Osteocyte (in vitro differentiated cells): ENCODE measurements at regions not wholly inside any gene's neighbourhood (a gene's known extent, or its start where the extent isn't known, plus 50 kb on each side); places are given as distances from the start of the nearest gene placed in this dataset.

ENCODE experiments used
- DNase-seq: peaks from one replicate; pipeline ENCODE4 v3.0.0; 2021; ENCODE audit warnings: mixed read lengths; ENCODE audit not compliant: unreplicated experiment; ENCODE audit errors: extremely low spot score
- H3K27ac Mint-ChIP-seq: one replicate; pipeline ENCODE4 v1.8.0; 2021; ENCODE audit warnings: mild to moderate bottlenecking, mixed read lengths; ENCODE audit not compliant: unreplicated experiment
- H3K27me3 Mint-ChIP-seq: one replicate; pipeline ENCODE4 v1.8.0; 2021; ENCODE audit warnings: mixed read lengths; ENCODE audit not compliant: unreplicated experiment
- H3K36me3 Mint-ChIP-seq: one replicate; pipeline ENCODE4 v1.8.0; 2021; ENCODE audit warnings: mixed read lengths; ENCODE audit not compliant: unreplicated experiment
- H3K4me1 Mint-ChIP-seq: one replicate; pipeline ENCODE4 v1.8.0; 2021; ENCODE audit warnings: mixed read lengths; ENCODE audit not compliant: unreplicated experiment
- H3K4me3 Mint-ChIP-seq: one replicate; pipeline ENCODE4 v1.8.0; 2021; ENCODE audit warnings: mild to moderate bottlenecking, moderate library complexity, mixed read lengths; ENCODE audit not compliant: unreplicated experiment
- H3K9me3 Mint-ChIP-seq: one replicate; pipeline ENCODE4 v1.8.0; 2021; ENCODE audit warnings: mixed read lengths; ENCODE audit not compliant: unreplicated experiment
- CTCF ChIP-seq: fragments of 200-600 bp; sonication (generic); IDR thresholded peaks from 2 replicates; pipeline ENCODE4 v1.5.0; 2021; ENCODE audit warnings: antibody characterized with exemption, mild to moderate bottlenecking, moderate library complexity

DNA sequence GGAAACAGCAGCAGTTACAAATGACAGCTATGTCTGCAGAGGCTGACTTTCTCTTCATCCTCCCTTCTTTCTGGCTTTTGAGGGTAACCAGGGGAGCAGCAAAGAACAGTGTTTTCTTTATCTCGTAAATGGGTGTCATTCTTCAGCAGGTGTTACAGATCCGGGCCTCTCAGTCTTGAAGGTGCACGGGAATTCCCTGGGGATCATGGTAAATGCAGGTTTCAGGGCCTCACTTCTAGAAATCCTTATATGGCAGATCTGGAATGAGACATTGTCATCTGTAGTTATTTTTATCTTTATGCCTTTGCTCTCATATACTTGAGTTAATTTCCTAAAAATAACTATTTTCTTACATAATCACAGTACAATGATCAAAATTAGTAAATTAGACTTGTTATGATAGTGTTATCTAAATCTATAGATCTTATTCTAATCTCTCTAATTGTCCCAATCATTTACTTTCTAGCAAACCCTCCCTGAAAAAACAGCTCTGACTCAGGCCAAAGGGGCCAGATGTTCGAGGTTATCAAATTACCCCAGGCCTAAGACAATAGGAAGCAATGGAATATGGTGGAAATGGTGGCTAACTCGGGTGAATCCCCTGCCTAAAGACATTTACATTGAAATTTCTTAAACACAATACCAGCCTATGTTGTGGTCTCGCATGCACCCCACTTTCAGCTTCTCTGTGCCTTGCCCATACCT lies 145.0 kb downstream of the CAND1 start:
- Mint-ChIP-seq H3K36me3 (no peaks in the 10 kb centered on the region), H3K27me3 (no peaks in the 10 kb centered on the region), H3K27ac (no peak overlapping the region), H3K4me3 (no peak overlapping the region), H3K4me1 (peaks cover 3% of the 10 kb centered on the region), H3K9me3 (no peaks in the 10 kb centered on the region)
- DNase-seq, result no peak
- no peak for TF ChIP-seq CTCF

DNA sequence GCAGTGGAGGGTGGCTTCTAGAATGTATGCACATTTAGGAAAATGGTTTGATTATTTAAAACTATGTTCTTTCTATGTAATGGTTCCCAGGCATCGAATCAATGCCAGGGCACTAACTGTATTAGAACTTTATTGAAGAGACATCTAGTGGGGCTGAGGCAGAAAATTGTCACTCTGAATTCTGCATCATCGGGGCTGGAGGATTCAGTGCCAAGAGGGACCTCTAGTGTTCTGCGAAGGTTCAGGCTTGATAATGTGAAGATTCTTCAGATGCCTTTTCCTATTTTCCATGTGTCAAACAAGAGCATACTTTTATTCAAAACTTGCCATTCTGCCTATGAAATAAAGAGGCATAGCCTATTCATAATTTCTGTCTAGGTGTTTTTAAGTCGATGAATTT lies 146.3 kb downstream of the CAND1 start:
- TF ChIP-seq CTCF, result peak; percentile 67
- no peaks in the 10 kb centered on the region for H3K27me3 Mint-ChIP-seq
- H3K4me1 Mint-ChIP-seq, result peaks cover 3% of the 10 kb centered on the region
- no peak for DNase-seq
- H3K4me3 Mint-ChIP-seq, result no peak overlapping the region
- no peaks in the 10 kb centered on the region for H3K36me3 Mint-ChIP-seq
- H3K27ac Mint-ChIP-seq, result no peak overlapping the region
- no peaks in the 10 kb centered on the region for H3K9me3 Mint-ChIP-seq

DNA sequence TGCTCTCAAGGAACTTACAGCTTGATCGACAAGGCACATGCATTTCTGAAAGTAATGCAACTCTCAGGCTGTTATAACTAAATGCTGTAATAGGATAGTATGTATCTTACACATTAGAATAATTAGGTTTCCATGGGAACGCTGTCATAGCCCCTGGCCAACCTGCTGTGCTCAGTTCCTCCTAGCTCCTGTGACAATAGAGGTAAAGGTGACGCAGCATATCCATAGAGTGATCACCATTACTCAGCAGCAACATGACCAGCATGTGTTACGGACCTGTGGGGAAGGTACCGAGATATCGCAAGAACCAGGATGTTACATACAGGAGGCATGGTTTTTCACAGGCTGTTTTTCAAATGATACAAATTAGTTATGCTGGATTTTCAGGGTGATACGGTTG lies 150.7 kb downstream of the CAND1 start:
- no peak for TF ChIP-seq CTCF
- Mint-ChIP-seq H3K36me3 (no peaks in the 10 kb centered on the region), H3K4me1 (peaks cover 5% of the 10 kb centered on the region), H3K27me3 (peaks cover 12% of the 10 kb centered on the region), H3K27ac (no peak overlapping the region), H3K4me3 (no peak overlapping the region), H3K9me3 (no peaks in the 10 kb centered on the region)
- DNase-seq, result no peak

GRCh38 chr12:67420506-67420905 lies 151.3 kb downstream of the CAND1 start:
- H3K27me3 Mint-ChIP-seq, result peaks cover 12% of the 10 kb centered on the region
- no peak overlapping the region for H3K4me3 Mint-ChIP-seq
- H3K4me1 Mint-ChIP-seq, result peaks cover 6% of the 10 kb centered on the region
- H3K9me3 Mint-ChIP-seq, result no peaks in the 10 kb centered on the region
- TF ChIP-seq CTCF, result no peak
- no peak for DNase-seq
- no peak overlapping the region for H3K27ac Mint-ChIP-seq
- H3K36me3 Mint-ChIP-seq, result no peaks in the 10 kb centered on the region

- H3K9me3 Mint-ChIP-seq, result no peaks in the 10 kb centered on the region
- DNase-seq, result no peak
- peaks cover 12% of the 10 kb centered on the region for H3K27me3 Mint-ChIP-seq
- TF ChIP-seq CTCF, result no peak
- no peaks in the 10 kb centered on the region for H3K36me3 Mint-ChIP-seq
- H3K27ac Mint-ChIP-seq, result no peak overlapping the region
- H3K4me3 Mint-ChIP-seq, result no peak overlapping the region
- H3K4me1 Mint-ChIP-seq, result peaks cover 19% of the 10 kb centered on the region
Measured at GRCh38 chr12:67422081-67422480, 152.9 kb downstream of the CAND1 start.
